T follicular helper cell (primary cell): ENCODE measurements at regions not wholly inside any gene's neighbourhood (a gene's known extent, or its start where the extent isn't known, plus 50 kb on each side); places are given as distances from the start of the nearest gene placed in this dataset.

Source experiments
- DNase-seq: peaks from one replicate; pipeline ENCODE4 v3.0.0-alpha.2; 2020; ENCODE audit warnings: low read depth

DNA sequence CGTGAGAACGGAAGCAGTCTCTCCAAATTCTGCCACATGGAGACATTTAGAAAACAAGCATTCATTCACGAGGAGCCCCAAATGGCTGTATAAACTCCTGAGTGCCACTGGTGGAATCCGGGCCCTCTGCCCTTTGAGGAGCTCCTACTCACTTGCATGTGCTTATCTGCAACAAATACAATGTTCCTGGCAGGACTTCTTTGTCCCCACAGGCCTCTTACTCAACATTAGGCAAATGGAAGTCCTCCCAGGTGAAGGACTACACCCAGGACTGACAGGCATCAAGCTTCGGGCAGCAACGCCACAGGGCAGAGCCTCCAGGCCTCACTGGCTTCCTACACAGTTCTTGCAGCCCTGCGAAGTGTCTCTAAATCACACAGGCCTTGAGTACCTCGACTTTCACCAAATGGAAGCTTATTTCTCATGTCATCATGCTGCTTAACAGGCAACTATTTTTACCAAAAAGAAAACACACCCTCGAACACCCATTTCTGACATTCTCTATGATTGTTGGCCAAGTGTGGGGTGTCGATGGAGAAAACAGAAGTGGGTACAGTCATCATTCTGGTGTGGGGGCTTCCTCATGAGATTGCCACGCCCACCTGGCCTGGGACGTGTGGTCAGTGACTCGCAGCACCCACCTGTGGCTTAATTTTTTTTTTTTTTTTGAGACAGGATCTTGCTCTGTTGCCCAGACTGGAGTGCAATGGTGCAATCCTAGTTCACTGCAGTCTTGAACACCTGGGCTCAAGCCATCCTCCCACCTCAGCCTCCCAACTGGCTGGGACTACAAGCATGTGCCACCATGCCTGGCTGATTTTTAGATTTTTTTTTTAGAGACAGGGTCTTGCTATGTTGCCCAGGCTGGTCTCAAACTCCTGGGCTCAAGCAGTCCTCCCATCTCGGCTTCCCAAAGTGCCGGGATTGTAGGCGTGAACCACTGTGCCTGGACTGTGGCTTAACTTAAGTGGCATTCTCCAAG lies 186.8 kb upstream of the GLI2 start:
- DNase-seq: no peak

DNA sequence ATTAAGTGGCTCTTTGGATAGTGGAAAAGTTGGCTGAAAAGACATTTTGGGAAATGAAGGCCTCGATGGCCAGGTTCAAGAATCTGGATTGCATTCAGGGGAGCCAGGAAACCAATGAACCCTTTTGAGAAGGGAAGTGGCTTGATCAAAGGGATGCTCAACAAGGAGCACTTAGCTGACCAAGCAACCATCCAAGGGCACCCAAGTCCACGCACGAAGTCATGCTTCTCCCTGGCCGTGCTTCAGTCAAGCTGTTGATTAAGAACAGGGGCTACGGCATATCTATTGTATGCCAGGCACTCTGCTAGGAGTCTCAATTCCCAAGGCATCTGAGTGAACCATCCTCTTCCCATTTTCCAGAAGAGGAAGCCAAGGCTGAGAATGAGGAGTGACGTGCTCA lies 185.8 kb upstream of the GLI2 start:
- no peak for DNase-seq

DNA sequence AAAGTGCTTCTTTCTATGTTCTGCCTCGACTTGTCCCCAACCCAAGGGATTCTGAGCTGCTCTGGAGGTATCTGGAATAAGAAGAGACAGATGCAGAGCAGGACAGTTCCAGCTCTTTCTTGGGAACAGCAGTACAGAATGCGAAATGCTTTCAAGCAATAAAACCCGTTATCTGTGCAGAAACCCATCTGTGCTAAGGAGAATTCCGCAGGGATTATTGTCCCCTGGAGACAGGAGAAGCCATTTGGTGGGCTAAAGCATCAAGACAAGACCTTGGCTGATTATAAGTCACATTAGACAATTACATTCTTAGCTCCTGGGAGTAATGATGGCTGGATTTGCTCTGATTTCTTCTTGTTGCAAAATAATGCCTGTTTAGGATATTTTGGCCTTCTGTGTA lies 185.4 kb upstream of the GLI2 start:
- DNase-seq: no peak

DNA sequence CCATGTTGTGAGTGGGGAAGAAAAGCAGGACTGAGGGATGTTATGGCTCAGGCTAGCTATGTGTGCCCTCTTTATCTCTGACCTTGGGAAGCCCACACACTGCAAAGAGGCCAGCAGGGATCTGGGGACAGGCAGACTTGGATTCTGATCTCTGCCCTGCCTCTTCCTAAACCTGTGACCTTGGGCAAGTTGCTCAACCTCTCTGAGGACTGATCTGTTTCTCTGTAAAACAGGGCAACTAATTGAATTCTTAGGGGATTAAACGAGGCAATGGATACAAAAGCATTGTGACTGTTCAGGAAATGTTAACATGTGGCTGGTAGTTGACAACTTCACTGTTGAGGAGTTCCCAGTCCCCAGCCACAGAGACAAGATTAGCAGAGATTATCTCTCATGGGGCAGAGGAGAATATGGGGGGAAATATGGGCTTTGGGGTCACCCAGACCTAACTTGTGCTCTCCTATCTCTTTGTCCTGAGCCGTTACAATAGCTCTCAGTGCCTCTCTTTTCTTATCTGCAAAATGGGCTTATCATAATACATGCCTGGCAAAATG lies 184.7 kb upstream of the GLI2 start:
- no peak for DNase-seq

- no peak for DNase-seq
These were observed 184.1 kb upstream of the GLI2 start for GRCh38 chr2:120551522-120551921.

DNA sequence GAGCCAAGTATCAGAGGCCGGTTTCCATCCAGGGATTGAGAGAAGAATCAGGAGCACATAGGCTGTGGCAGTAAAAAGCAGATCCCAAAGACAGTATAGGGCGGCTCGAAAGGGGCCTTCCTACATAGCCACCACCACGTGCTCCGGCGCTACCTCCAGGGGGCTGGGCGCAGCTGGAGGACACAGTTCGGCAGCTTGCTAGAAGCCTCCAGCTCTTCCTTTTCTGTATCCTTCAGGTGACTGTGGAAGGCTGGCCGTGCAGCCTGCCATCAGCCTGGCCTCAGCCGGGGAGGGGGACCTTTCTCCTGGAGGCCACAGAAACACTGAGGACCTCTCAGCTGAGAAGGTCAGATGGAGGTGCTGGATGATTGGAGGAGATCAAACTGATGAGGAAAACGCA lies 183.6 kb upstream of the GLI2 start:
- DNase-seq: no peak

DNA sequence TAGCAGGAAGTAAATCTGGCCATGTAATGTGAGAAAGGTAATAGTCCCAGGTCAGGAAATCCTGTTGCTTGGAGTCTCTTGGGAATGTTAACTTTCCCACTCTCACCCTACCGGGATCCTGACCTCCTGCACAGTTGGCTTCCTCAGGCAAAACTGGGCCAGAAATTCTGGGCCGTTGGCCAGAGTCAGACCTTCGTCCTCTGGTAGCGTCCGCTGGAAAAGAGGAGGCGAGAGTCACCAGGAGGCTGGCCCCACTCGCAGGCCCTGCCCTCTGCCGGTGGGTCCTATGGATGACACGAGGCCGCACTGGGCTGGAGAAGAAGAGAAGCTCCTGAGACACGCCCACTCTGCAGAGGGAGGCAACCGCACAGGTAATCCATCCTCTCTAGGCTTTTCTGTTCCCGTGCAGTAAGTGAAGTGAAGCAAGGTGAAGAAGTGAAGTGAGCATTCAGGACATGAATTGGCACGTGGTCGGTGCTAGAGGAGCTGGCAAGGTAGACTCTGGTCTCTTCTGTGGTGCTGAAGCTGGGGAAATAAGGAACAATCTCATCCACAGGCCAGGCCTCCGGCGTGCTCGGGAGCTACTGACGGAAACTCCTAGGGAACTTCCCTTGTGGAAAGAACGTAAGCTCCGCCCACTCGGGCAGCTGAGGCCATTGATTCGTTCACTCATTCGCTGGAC lies 182.7 kb upstream of the GLI2 start:
- DNase-seq: no peak

DNA sequence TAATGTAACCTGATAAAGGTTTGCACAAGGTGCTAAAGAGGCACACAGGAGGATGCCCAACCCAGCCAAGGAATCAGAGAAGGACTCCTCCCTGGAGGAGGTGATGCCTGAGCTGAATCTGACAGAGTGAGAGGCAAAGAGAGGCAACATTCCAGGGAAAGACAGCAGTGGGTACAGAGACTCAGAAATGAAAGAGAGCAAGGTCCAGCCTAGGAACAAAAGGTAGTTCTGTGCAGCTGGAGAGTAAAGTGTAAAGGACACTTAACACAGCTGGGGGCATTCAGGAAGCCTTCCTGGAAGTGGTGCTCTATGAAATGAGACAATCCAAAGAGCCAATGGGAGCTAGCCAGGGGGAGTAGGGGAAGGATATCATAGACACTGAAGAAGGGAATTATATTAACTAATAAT lies 181.0 kb upstream of the GLI2 start:
- DNase-seq: no peak

GRCh38 chr2:120555092-120555491 lies 180.6 kb upstream of the GLI2 start:
- no peak for DNase-seq

GRCh38 chr2:120556911-120557310 lies 178.8 kb upstream of the GLI2 start:
- DNase-seq: no peak

DNA sequence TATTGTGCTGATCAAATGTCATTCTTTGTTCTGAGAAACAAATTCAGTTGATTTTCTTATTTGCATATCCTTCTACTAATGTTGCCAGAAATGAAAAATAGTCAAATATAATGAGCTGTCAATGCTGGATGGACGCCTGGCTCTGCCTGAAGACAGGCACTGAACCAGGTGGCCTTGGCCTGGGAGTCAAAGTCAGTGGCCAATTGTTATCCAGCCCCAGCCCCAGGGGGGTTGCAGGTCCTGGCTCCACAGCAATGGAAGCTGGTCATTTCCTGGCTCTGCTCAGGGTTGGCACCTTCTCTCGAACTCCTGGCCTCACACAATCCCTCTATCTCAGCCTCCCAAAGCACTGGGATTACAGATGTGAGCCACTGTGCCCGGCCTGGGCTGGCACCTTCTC lies 176.8 kb upstream of the GLI2 start:
- no peak for DNase-seq

- DNase-seq: no peak
These were observed 176.3 kb upstream of the GLI2 start for GRCh38 chr2:120559401-120559800.

GRCh38 chr2:120560330-120560729 lies 175.3 kb upstream of the GLI2 start:
- no peak for DNase-seq

DNA sequence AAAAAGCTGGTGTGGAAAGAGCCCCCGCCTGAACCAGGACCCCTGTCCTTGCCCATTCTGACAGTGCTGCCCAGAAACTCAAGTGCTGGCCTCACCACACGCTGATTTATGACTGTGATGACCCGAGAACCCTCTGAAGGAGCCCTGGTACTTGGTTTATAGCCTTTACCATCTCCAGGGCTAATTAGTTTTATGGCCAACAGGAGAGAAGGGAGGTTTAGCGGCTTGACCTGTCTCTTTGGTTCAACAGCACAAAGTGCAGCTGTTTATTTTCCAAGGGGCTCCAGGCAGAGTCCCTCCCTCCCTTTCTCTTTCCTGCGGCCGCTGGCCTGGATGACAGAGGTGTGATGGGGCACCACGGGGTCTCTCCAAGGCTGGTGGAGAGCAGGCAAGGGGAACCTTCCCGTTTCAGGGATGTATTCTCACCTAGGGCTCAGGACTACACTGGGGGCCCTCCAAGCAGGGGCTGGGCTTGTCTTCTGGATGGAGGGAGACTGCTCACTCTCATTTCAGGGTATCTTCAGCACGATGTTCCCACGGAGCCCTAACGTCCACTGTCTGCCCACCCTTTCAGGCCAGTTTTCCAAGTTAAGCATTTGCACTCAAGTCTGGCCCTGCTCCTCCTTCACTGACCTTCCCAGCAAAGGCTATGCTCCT lies 174.2 kb upstream of the GLI2 start:
- DNase-seq: no peak

DNA sequence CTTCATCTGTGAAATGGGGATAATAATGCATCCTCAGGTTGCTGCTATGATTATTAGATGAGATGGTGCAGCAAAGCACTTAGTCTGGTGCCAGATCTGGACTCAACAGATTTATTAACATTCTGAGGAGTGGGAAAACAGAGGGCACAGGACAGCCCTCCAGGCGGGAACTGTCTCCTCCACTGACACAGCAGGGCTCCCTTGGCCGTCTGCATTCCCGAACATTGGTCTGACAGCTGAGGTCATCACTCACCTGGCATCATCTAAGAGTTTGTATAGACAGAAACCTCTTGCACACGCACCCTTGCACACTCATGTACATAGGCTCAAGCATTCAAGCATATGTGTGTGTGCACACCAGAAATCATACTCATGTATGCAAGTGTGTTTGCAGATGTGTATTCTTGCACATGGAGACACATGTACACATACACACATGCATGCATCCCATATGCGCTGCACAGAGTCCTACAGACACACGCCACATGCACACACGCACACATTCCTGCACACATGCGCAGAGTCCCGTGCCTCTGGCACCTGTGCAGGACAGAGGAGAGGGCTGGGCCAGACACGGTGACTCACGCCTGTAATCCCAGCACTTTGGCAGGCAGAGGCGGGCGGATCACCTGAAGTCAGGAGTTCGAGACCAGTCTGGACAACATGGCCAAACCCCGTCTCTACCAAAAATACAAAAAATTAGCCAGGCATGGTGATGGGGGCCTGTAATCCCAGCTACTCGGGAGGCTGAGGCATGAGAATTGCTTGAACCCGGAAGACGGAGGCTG lies 173.3 kb upstream of the GLI2 start:
- DNase-seq: no peak

- DNase-seq: no peak
These were observed 172.1 kb upstream of the GLI2 start for GRCh38 chr2:120563616-120564015.

- DNase-seq: no peak
These were observed 171.2 kb upstream of the GLI2 start for GRCh38 chr2:120564213-120565094.

- no peak for DNase-seq
These were observed 170.6 kb upstream of the GLI2 start for GRCh38 chr2:120565095-120565460.

DNA sequence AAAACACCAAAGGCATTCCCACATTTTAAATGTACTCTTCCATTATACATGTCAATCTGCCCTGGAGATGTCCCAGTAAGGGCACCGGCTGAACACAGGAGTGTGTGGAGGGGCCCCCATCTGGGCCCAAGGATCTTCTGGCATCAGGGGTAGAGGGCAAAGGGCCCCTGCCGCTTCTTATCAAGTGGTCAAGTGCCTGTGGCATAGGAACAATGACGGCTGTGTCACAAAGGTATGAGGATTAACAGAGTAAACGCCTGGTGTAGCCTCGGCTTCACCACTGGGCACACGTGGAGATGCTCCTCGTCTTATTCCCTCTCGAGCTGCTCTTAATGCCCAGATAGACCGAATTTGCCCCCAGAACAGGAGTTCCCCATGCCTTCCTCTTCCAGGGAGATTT lies 169.7 kb upstream of the GLI2 start:
- DNase-seq: no peak

DNA sequence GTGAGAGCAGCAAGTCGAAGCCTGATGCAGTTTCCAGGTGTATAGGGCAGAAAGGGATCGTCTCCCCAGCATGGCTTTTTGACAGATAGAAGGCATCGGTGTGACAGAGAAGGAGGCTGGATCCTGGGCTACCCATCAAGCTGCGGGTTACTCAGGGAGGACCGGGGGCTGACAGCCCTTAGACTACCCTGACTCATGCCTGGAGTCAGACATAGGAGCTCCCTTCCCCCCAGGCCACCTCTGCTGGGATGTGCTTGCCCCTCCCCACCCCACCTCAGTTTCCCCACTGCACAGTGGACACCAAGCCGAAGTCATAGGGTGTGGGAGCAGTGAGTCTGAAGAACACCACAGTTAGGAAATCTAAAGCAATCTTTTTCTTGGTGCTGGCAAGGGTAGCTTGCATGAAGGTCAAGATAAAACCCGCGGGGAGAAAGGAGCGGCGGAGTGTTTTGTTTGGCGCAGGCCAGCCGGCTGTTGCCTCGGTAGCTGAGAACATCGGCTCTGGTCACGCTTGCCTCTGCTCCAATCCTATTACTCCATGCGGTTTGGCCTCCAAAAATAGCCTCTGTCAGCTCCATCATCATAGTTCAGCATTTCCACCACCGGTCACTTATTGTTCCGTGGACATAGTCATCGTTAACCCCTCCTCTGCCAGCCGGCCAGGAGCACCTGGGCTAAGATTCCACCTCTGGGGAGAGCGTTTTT lies 169.2 kb upstream of the GLI2 start:
- DNase-seq: no peak
